DOHH2 (cell line): ENCODE measurements at regions not wholly inside any gene's neighbourhood (a gene's known extent, or its start where the extent isn't known, plus 50 kb on each side); places are given as distances from the start of the nearest gene placed in this dataset.

Experiments used
- EZH2phosphoT487 ChIP-seq: fragments of 200-600 bp; sonication (generic); IDR thresholded peaks from 2 replicates; pipeline ENCODE4 v1.6.1; 2017; ENCODE audit warnings: borderline replicate concordance, mild to moderate bottlenecking, antibody characterized with exemption, low read length, moderate library complexity, mixed read lengths
- TF ChIP-seq, protein P1 (sequence below): fragments of 200-600 bp; sonication (generic); IDR thresholded peaks from one replicate; pipeline ENCODE4 v1.5.1; 2014; ENCODE audit warnings: antibody characterized with exemption, mild to moderate bottlenecking, low read depth, low read length; ENCODE audit not compliant: poor library complexity, severe bottlenecking

DNA sequence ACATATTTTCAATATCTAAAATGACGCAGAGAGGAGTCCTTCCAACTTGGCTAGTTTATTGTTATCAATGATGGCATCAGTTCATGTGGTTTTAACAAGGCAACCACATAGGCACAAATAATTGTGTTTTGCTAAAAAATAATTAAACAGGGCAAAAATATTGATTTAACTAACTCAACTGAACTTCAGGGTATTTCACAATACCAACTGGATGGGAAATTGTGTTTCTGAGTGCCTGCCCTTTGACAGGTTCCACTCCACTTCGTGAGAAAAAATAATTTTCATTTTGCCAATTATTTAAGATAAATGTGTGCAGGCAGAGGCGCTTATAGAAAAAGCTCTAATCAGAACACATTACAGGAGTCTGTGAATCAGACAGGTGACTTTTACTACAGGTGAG, 689.3 kb upstream of the CCDC54 start:
- TF ChIP-seq, protein P1, sequence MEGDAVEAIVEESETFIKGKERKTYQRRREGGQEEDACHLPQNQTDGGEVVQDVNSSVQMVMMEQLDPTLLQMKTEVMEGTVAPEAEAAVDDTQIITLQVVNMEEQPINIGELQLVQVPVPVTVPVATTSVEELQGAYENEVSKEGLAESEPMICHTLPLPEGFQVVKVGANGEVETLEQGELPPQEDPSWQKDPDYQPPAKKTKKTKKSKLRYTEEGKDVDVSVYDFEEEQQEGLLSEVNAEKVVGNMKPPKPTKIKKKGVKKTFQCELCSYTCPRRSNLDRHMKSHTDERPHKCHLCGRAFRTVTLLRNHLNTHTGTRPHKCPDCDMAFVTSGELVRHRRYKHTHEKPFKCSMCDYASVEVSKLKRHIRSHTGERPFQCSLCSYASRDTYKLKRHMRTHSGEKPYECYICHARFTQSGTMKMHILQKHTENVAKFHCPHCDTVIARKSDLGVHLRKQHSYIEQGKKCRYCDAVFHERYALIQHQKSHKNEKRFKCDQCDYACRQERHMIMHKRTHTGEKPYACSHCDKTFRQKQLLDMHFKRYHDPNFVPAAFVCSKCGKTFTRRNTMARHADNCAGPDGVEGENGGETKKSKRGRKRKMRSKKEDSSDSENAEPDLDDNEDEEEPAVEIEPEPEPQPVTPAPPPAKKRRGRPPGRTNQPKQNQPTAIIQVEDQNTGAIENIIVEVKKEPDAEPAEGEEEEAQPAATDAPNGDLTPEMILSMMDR, result no peak
- no peak for TF ChIP-seq EZH2phosphoT487
